H1 (cell line): ENCODE measurements at regions not wholly inside any gene's neighbourhood (a gene's known extent, or its start where the extent isn't known, plus 50 kb on each side); places are given as distances from the start of the nearest gene placed in this dataset.

Experiments used
- CEBPB ChIP-seq: IDR thresholded peaks from 2 replicates; pipeline ENCODE4 v1.6.1; 2012; ENCODE audit warnings: low read depth, low read length
- CTCF ChIP-seq, 3 experiments: IDR thresholded peaks; 1 replicate in 2 of 3; 2 replicates in 1 of 3; pipeline versions ENCODE4 v1.5.1 to v1.6.1; 2011; ENCODE audit warnings: low read length in 3 of 3, mild to moderate bottlenecking in 3 of 3, inconsistent platforms in 2 of 3, low read depth in 1 of 3, moderate library complexity in 1 of 3; ENCODE audit not compliant: insufficient read depth in 1 of 3; ENCODE audit errors: control extremely low read depth in 1 of 3
- EZH2 ChIP-seq: fragments of 200-600 bp; sonication (generic); IDR thresholded peaks from 2 replicates; pipeline ENCODE4 v1.7.1; 2012; ENCODE audit warnings: low read depth, mild to moderate bottlenecking, moderate library complexity, low read length, inconsistent platforms; ENCODE audit not compliant: severe bottlenecking
- GABPA ChIP-seq: IDR thresholded peaks from 2 replicates; pipeline ENCODE4 v1.6.1; 2011; ENCODE audit warnings: mild to moderate bottlenecking, low read length, moderate library complexity, borderline replicate concordance; ENCODE audit not compliant: insufficient read depth

GRCh38 chr17:12591021-12591735 lies 74.5 kb upstream of the MYOCD start:
- TF ChIP-seq EZH2, result no peak
- TF ChIP-seq GABPA, result no peak
- no peak for TF ChIP-seq CEBPB
- TF ChIP-seq CTCF (IDR thresholded peaks at IDR 0.05; ENCODE audit: control extremely low read depth in 1 of 3, insufficient read depth in 1 of 3, low read depth in 1 of 3, low read length in 3 of 3), result no peak
